ENCODE measurements at regions not wholly inside any gene's neighbourhood (a gene's known extent, or its start where the extent isn't known, plus 50 kb on each side); places are given as distances from the start of the nearest gene placed in this dataset.

GRCh38 chr9:70477146-70477745 is 62.8 kb upstream of the KLF9 start:
- TF ChIP-seq CTCF (IDR thresholded peaks at IDR 0.05) (no peak), EZH2 (IDR thresholded peaks at IDR 0.05) (no peak), EZH2phosphoT487 (IDR thresholded peaks at IDR 0.05) (no peak)
